B cell (primary cell): ENCODE measurements at regions not wholly inside any gene's neighbourhood (a gene's known extent, or its start where the extent isn't known, plus 50 kb on each side); places are given as distances from the start of the nearest gene placed in this dataset.

Source experiments
- ATAC-seq: fragments of 200-7000 bp; cut with Tn5 transposase; one replicate; pipeline ENCODE4 v1.10.0; 2021; ENCODE audit warnings: low read depth, mild to moderate bottlenecking, moderate number of reproducible peaks, moderate library complexity
- CTCF ChIA-PET: fragments of 350-600 bp; sonication (Branson Sonifier 250); formaldehyde crosslinking; loops from one replicate; lab custom pipeline; 2021; ENCODE audit warnings: antibody characterized with exemption, inconsistent platforms; lab: Charles Lee
- POLR2A ChIA-PET: fragments of 350-600 bp; sonication (Branson Sonifier 250); formaldehyde crosslinking; loops from one replicate; lab custom pipeline; 2021; ENCODE audit warnings: antibody characterized with exemption; lab: Charles Lee
- DNase-seq: peaks from one replicate; pipeline ENCODE4 v3.0.0; 2013
- H2AFZ ChIP-seq: 2 replicates; pipeline ENCODE4 v1.6.1; 2012; ENCODE audit warnings: mild to moderate bottlenecking, low read depth, low read length; ENCODE audit not compliant: insufficient read depth, poor library complexity, severe bottlenecking
- H3K27ac ChIP-seq, 2 donors: 1 replicate in 1 of 2; 2 replicates in 1 of 2; pipeline ENCODE4 v1.5.1; 2012 to 2013; ENCODE audit warnings: low read length in 2 of 2, mild to moderate bottlenecking in 2 of 2, moderate library complexity in 1 of 2
- H3K27me3 ChIP-seq, 4 experiments: fragments of 200-600 bp in 1 of 4; sonication (generic) in 1 of 4; replicated peaks in 1 of 4; 1 replicate in 2 of 4; 2 replicates in 2 of 4; pipeline versions ENCODE4 v1.6.1 to v1.7.0; 2013 to 2016; ENCODE audit warnings: low read length in 3 of 4, mild to moderate bottlenecking in 2 of 4, mixed read lengths in 1 of 4, moderate library complexity in 1 of 4; ENCODE audit not compliant: insufficient read depth in 4 of 4, control insufficient read depth in 3 of 4; ENCODE audit errors: control extremely low read depth in 1 of 4
- H3K36me3 ChIP-seq, 2 experiments: replicated peaks in 1 of 2; 1 replicate in 1 of 2; 2 replicates in 1 of 2; pipeline versions ENCODE4 v1.6.1 to v1.7.1; 2013; ENCODE audit warnings: low read length in 1 of 2; ENCODE audit not compliant: insufficient read depth in 2 of 2, control insufficient read depth in 1 of 2; ENCODE audit errors: control extremely low read depth in 1 of 2, extremely low read depth in 1 of 2
- H3K4me1 ChIP-seq, 2 donors: fragments of 200-600 bp in 1 of 2; sonication (generic) in 1 of 2; 1 replicate in 1 of 2; 2 replicates in 1 of 2; pipeline versions ENCODE4 v1.5.1 to v1.6.1; 2013 to 2017; ENCODE audit warnings: low read length in 2 of 2; ENCODE audit not compliant: control insufficient read depth in 2 of 2, insufficient read depth in 2 of 2
- H3K4me2 ChIP-seq: replicated peaks from 2 replicates; pipeline ENCODE3; 2012; ENCODE audit warnings: mild to moderate bottlenecking, low read depth, low read length; ENCODE audit not compliant: poor library complexity, severe bottlenecking
- H3K4me3 ChIP-seq, 5 experiments: fragments of 200-600 bp in 1 of 5; sonication (generic) in 1 of 5; 1 replicate in 3 of 5; 2 replicates in 2 of 5; pipeline versions ENCODE4 v1.5.1 to v1.7.0; 2011 to 2016; ENCODE audit warnings: low read length in 4 of 5, mild to moderate bottlenecking in 4 of 5, low read depth in 2 of 5, control low read depth in 1 of 5, moderate library complexity in 1 of 5; ENCODE audit not compliant: insufficient read depth in 1 of 5; ENCODE audit errors: control extremely low read depth in 1 of 5, extremely low read depth in 1 of 5
- H3K79me2 ChIP-seq: fragments of 200-600 bp; sonication (generic); one replicate; pipeline ENCODE4 v1.6.0; 2016; ENCODE audit warnings: low read length; ENCODE audit not compliant: control insufficient read depth, insufficient read depth
- H3K9ac ChIP-seq: fragments of 200-600 bp; sonication (generic); 2 replicates; pipeline ENCODE4 v1.6.1; 2017; ENCODE audit warnings: mild to moderate bottlenecking, low read length, moderate library complexity
- H3K9me3 ChIP-seq, 3 donors: one replicate each; pipeline versions ENCODE4 v1.6.1 to v1.7.1; 2013; ENCODE audit warnings: low read length in 2 of 3; ENCODE audit not compliant: control insufficient read depth in 2 of 3, insufficient read depth in 1 of 3; ENCODE audit errors: control extremely low read depth in 1 of 3
- H4K20me1 ChIP-seq: 2 replicates; pipeline ENCODE4 v1.6.0; 2012; ENCODE audit warnings: mild to moderate bottlenecking, low read length; ENCODE audit not compliant: insufficient read depth, control insufficient read depth, poor library complexity, severe bottlenecking
- H3K27ac Mint-ChIP-seq: one replicate; pipeline ENCODE4 v1.8.0; 2021; ENCODE audit warnings: mixed read lengths
- H3K27me3 Mint-ChIP-seq: one replicate; pipeline ENCODE4 v1.8.0; 2021; ENCODE audit warnings: mixed read lengths
- H3K4me1 Mint-ChIP-seq: one replicate; pipeline ENCODE4 v1.8.0; 2021; ENCODE audit warnings: mixed read lengths
- H3K4me3 Mint-ChIP-seq: one replicate; pipeline ENCODE4 v1.8.0; 2021; ENCODE audit warnings: mixed read lengths
- H3K9me3 Mint-ChIP-seq: one replicate; pipeline ENCODE4 v1.8.0; 2022; ENCODE audit warnings: mixed read lengths; ENCODE audit not compliant: insufficient read depth
- EZH2 ChIP-seq: IDR thresholded peaks from 2 replicates; pipeline ENCODE4 v1.6.1; 2012; ENCODE audit warnings: borderline replicate concordance, low read depth, mild to moderate bottlenecking, moderate library complexity, low read length; ENCODE audit not compliant: insufficient read depth, poor library complexity, severe bottlenecking
- WGBS: methylation state at CpG from one replicate; pipeline ENCODE4 v1.1.5; 2013; ENCODE audit warnings: missing lambda C conversion rate; ENCODE audit not compliant: insufficient coverage; 5-methylcytosine and 5-hydroxymethylcytosine counted together
- intact Hi-C: fragments of 100-400 bp; cut with micrococcal nuclease; formaldehyde crosslinking; loops from one replicate; pipeline ENCODE4 v1.10.0; 2022
- TF ChIP-seq, protein P1 (sequence below): fragments of 200-600 bp; IDR thresholded peaks from one replicate; pipeline ENCODE4 v1.8.0; 2022; ENCODE audit warnings: antibody characterized with exemption, mild to moderate bottlenecking

DNA sequence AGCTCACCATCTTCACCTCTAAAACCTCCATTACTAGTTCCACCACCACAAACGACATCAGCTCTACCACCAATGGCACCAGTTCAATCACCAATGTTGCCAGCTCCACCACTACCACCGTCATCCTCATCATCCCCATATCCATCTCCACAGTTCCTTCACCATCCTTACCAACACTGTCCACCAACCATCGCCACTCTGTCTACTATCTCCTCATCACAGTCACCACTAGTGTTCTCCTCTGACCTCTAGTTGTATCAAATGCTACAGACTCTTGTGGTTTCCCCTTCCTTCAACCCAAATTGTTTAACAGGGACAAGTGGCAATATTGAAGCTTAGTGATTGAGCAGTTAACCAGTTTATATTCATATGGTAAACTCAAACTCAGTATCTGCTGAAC is 182.6 kb downstream of the CAAP1 start:
- ATAC-seq (no peak), DNase-seq (no peak)
- Histone ChIP-seq H3K36me3 (no peaks in the 10 kb centered on the region), H3K4me1 (no peaks in the 10 kb centered on the region), H4K20me1 (no peaks in the 10 kb centered on the region), H3K27me3 (no peaks in the 10 kb centered on the region), H3K9ac (no peak overlapping the region), H3K79me2 (no peaks in the 10 kb centered on the region), H3K4me2 (no peak overlapping the region), H3K4me3 (no peak overlapping the region), H2AFZ (no peak overlapping the region), H3K9me3 (no peaks in the 10 kb centered on the region), H3K27ac (no peak overlapping the region)
- Mint-ChIP-seq H3K4me1 (no peaks in the 10 kb centered on the region), H3K4me3 (no peak overlapping the region), H3K27ac (no peak overlapping the region), H3K9me3 (no peaks in the 10 kb centered on the region), H3K27me3 (peaks cover 4% of the 10 kb centered on the region)
- ChIA-PET CTCF (interaction anchor here (0.6 kb wide), 1 partner anchor 310 kb away, joined by 6 read pairs; no protein-coding TSS in a partner anchor), POLR2A (no interaction called here)
- WGBS = 69% methylated on average over 3 of the region's 3 CpGs
- no peak for TF ChIP-seq EZH2
- TF ChIP-seq, protein P1, sequence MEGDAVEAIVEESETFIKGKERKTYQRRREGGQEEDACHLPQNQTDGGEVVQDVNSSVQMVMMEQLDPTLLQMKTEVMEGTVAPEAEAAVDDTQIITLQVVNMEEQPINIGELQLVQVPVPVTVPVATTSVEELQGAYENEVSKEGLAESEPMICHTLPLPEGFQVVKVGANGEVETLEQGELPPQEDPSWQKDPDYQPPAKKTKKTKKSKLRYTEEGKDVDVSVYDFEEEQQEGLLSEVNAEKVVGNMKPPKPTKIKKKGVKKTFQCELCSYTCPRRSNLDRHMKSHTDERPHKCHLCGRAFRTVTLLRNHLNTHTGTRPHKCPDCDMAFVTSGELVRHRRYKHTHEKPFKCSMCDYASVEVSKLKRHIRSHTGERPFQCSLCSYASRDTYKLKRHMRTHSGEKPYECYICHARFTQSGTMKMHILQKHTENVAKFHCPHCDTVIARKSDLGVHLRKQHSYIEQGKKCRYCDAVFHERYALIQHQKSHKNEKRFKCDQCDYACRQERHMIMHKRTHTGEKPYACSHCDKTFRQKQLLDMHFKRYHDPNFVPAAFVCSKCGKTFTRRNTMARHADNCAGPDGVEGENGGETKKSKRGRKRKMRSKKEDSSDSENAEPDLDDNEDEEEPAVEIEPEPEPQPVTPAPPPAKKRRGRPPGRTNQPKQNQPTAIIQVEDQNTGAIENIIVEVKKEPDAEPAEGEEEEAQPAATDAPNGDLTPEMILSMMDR = no peak
- intact Hi-C loops = no loop called here

DNA sequence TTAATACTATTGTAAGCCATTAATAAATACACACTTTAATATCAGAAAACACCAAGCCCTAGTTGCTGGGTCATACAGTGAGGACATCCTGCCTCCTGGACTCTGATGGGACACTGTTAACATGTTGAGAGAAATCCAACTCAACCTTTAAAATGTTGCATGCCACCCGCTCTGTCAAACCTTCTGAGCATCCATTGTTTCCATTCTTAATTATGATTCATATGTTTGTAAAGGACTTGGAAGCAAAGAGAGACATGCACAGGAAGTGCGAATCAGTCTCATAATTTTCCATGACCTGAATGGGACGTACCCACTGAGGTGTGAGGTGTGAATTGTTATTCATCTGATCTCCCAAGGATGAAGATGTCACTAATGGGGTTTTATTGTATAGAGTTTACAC is 186.4 kb downstream of the CAAP1 start:
- POLR2A ChIA-PET = no interaction called here
- H3K9me3 Mint-ChIP-seq = no peaks in the 10 kb centered on the region
- CTCF ChIA-PET = no interaction called here

More for the DNA sequence above, 186.4 kb downstream of the CAAP1 start:
- no peak for DNase-seq
- Histone ChIP-seq H3K9ac (no peak overlapping the region), H3K4me2 (no peak overlapping the region), H3K4me1 (no peaks in the 10 kb centered on the region), H4K20me1 (no peaks in the 10 kb centered on the region), H3K36me3 (no peaks in the 10 kb centered on the region), H3K9me3 (no peaks in the 10 kb centered on the region), H3K79me2 (no peaks in the 10 kb centered on the region), H3K4me3 (no peak overlapping the region), H2AFZ (no peak overlapping the region), H3K27me3 (no peaks in the 10 kb centered on the region), H3K27ac (no peak overlapping the region)
- Mint-ChIP-seq H3K27ac (no peak overlapping the region), H3K27me3 (peaks cover 4% of the 10 kb centered on the region), H3K4me1 (no peaks in the 10 kb centered on the region), H3K4me3 (no peak overlapping the region)
- no peak for ATAC-seq
- intact Hi-C loops = no loop called here
- WGBS = no CpG with 5 or more reads among the region's 3 CpGs
- TF ChIP-seq, protein P1 = no peak
- no peak for TF ChIP-seq EZH2
